H1 (cell line): ENCODE measurements at regions not wholly inside any gene's neighbourhood (a gene's known extent, or its start where the extent isn't known, plus 50 kb on each side); places are given as distances from the start of the nearest gene placed in this dataset.

Experiments used
- CTCF ChIA-PET: fragments of 300-600 bp; sonication (Branson Sonifier 250); formaldehyde crosslinking; loops from one replicate; lab custom pipeline; 2021; ENCODE audit not compliant: partially characterized antibody; lab: Charles Lee
- POLR2A ChIA-PET: fragments of 300-600 bp; sonication (Branson Sonifier 250); formaldehyde crosslinking; loops from one replicate; lab custom pipeline; 2021; ENCODE audit warnings: inconsistent platforms; ENCODE audit not compliant: partially characterized antibody; lab: Charles Lee
- DNase-seq, 2 experiments: peaks; one replicate each; pipeline versions ENCODE4 v3.0.0 to v3.0.0-alpha.2; 2010 to 2022; ENCODE audit warnings: low spot score in 2 of 2, low read depth in 1 of 2, mixed read lengths in 1 of 2
- FAIRE-seq: peaks from 2 replicates; lab custom pipeline; 2011; peaks lifted over from hg19 to GRCh38; lab: Jason Lieb, UNC
- H2AFZ ChIP-seq: 2 replicates; pipeline ENCODE4 v1.8.1; 2012; ENCODE audit warnings: low read length, inconsistent platforms
- H2AK5ac ChIP-seq: 2 replicates; pipeline ENCODE4 v1.6.1; 2013; ENCODE audit warnings: low read depth, low read length
- H2BK120ac ChIP-seq: replicated peaks from 2 replicates; pipeline ENCODE3; 2013; ENCODE audit warnings: low read depth, low read length, inconsistent platforms
- H2BK12ac ChIP-seq: 2 replicates; pipeline ENCODE4 v1.6.1; 2013; ENCODE audit warnings: low read depth, low read length
- H2BK15ac ChIP-seq: 2 replicates; pipeline ENCODE4 v1.6.1; 2013; ENCODE audit warnings: low read length
- H2BK20ac ChIP-seq: 2 replicates; pipeline ENCODE4 v1.6.1; 2013; ENCODE audit warnings: low read length
- H2BK5ac ChIP-seq: 2 replicates; pipeline ENCODE4 v1.6.1; 2013; ENCODE audit warnings: low read depth, low read length
- H3K14ac ChIP-seq: 2 replicates; pipeline ENCODE4 v1.6.1; 2013; ENCODE audit warnings: inconsistent platforms; ENCODE audit not compliant: insufficient read length
- H3K18ac ChIP-seq: 2 replicates; pipeline ENCODE4 v1.6.1; 2013; ENCODE audit warnings: low read length; ENCODE audit errors: extremely low read depth
- H3K23ac ChIP-seq: 2 replicates; pipeline ENCODE4 v1.6.1; 2013; ENCODE audit warnings: inconsistent platforms; ENCODE audit not compliant: insufficient read length
- H3K23me2 ChIP-seq: 2 replicates; pipeline ENCODE4 v1.6.1; 2013; ENCODE audit warnings: low read depth, low read length
- H3K27ac ChIP-seq: 2 replicates; pipeline ENCODE4 v1.6.1; 2011; ENCODE audit warnings: low read depth, low read length, inconsistent platforms
- H3K27me3 ChIP-seq, 4 experiments: replicated peaks in 1 of 4; 1 replicate in 1 of 4; 2 replicates in 3 of 4; pipeline versions ENCODE4 v1.6.1 to v1.8.1; 2011 to 2013; ENCODE audit warnings: low read length in 3 of 4, mild to moderate bottlenecking in 3 of 4, inconsistent platforms in 2 of 4, mixed read lengths in 2 of 4, moderate library complexity in 1 of 4; ENCODE audit not compliant: control insufficient read depth in 3 of 4, insufficient read depth in 3 of 4; ENCODE audit errors: extremely low read depth in 1 of 4
- H3K36me3 ChIP-seq, 4 experiments: 2 replicates each; pipeline versions ENCODE4 v1.6.1 to v1.8.1; 2011 to 2013; ENCODE audit warnings: mild to moderate bottlenecking in 4 of 4, low read length in 3 of 4, moderate library complexity in 2 of 4, control low read depth in 1 of 4, inconsistent platforms in 1 of 4; ENCODE audit not compliant: insufficient read depth in 4 of 4, control insufficient read depth in 2 of 4
- H3K4ac ChIP-seq: replicated peaks from 2 replicates; pipeline ENCODE3; 2013; ENCODE audit warnings: low read length, low read depth, mixed read lengths, inconsistent platforms; ENCODE audit not compliant: insufficient read length
- H3K4me1 ChIP-seq, 4 experiments: replicated peaks in 1 of 4; 1 replicate in 1 of 4; 2 replicates in 3 of 4; pipeline versions ENCODE4 v1.6.1 to v1.8.1; 2011 to 2013; ENCODE audit warnings: low read length in 3 of 4, inconsistent platforms in 2 of 4, mixed read lengths in 1 of 4; ENCODE audit not compliant: insufficient read depth in 4 of 4, control insufficient read depth in 3 of 4
- H3K4me2 ChIP-seq, 2 experiments: 2 replicates each; pipeline versions ENCODE4 v1.6.1 to v1.8.1; 2011 to 2013; ENCODE audit warnings: low read depth in 2 of 2, low read length in 2 of 2, control low read depth in 1 of 2, inconsistent platforms in 1 of 2, mild to moderate bottlenecking in 1 of 2; ENCODE audit not compliant: insufficient read depth in 1 of 2
- H3K4me3 ChIP-seq, 4 experiments: fragments of 200-600, 300-600 bp in 1 of 4; sonication (generic), shearing (Covaris generic), sonication (Bioruptor Twin) in 1 of 4; 2 replicates each; pipeline versions ENCODE4 v1.5.1 to v1.8.1; 2011 to 2016; ENCODE audit warnings: low read length in 4 of 4, low read depth in 3 of 4, control low read depth in 2 of 4, inconsistent platforms in 2 of 4, mild to moderate bottlenecking in 2 of 4, mixed read lengths in 1 of 4, moderate library complexity in 1 of 4; ENCODE audit not compliant: insufficient read depth in 2 of 4; ENCODE audit errors: extremely low read depth in 1 of 4
- H3K56ac ChIP-seq: replicated peaks from 2 replicates; pipeline ENCODE3; 2013; ENCODE audit warnings: low read depth, mild to moderate bottlenecking, mixed read lengths, low read length, inconsistent platforms; ENCODE audit not compliant: insufficient read length
- H3K79me1 ChIP-seq: 2 replicates; pipeline ENCODE4 v1.6.1; 2013; ENCODE audit warnings: low read depth, low read length, control low read depth
- H3K79me2 ChIP-seq, 2 experiments: 2 replicates each; pipeline versions ENCODE4 v1.6.1 to v1.8.1; 2012 to 2013; ENCODE audit warnings: low read length in 2 of 2, mild to moderate bottlenecking in 2 of 2, inconsistent platforms in 1 of 2; ENCODE audit not compliant: insufficient read depth in 2 of 2, control insufficient read depth in 1 of 2
- H3K9ac ChIP-seq, 4 experiments: replicated peaks in 1 of 4; 1 replicate in 1 of 4; 2 replicates in 3 of 4; pipeline versions ENCODE4 v1.6.1 to v1.8.1; 2011 to 2013; ENCODE audit warnings: low read depth in 3 of 4, low read length in 3 of 4, control low read depth in 2 of 4, mild to moderate bottlenecking in 2 of 4, moderate library complexity in 2 of 4, inconsistent platforms in 1 of 4; ENCODE audit errors: extremely low read depth in 1 of 4
- H3K9me3 ChIP-seq, 2 experiments: 2 replicates each; pipeline versions ENCODE4 v1.6.1 to v1.8.1; 2012 to 2013; ENCODE audit warnings: mild to moderate bottlenecking in 2 of 2, moderate library complexity in 2 of 2, control low read depth in 1 of 2, inconsistent platforms in 1 of 2, low read depth in 1 of 2, low read length in 1 of 2, mixed read lengths in 1 of 2; ENCODE audit not compliant: insufficient read depth in 2 of 2
- H4K20me1 ChIP-seq, 2 experiments: replicated peaks in 1 of 2; 2 replicates each; pipeline versions ENCODE3 to v1.8.1; 2011 to 2013; ENCODE audit warnings: inconsistent platforms in 2 of 2, low read length in 2 of 2, mild to moderate bottlenecking in 1 of 2; ENCODE audit not compliant: insufficient read depth in 2 of 2, control insufficient read depth in 1 of 2
- H4K5ac ChIP-seq: 2 replicates; pipeline ENCODE4 v1.6.1; 2013; ENCODE audit warnings: low read length, low read depth, mixed read lengths, inconsistent platforms; ENCODE audit not compliant: insufficient read length
- H4K8ac ChIP-seq: 2 replicates; pipeline ENCODE4 v1.8.0; 2013; ENCODE audit warnings: mild to moderate bottlenecking, moderate library complexity, low read length, inconsistent platforms; ENCODE audit not compliant: insufficient read depth; ENCODE audit errors: extremely low read depth
- H4K91ac ChIP-seq: replicated peaks from 2 replicates; pipeline ENCODE3; 2013; ENCODE audit warnings: low read length, mixed read lengths, inconsistent platforms; ENCODE audit not compliant: insufficient read length
- NANOG ChIP-seq: IDR thresholded peaks from 2 replicates; pipeline ENCODE4 v1.6.1; 2011; ENCODE audit warnings: low read length, low read depth, mild to moderate bottlenecking, inconsistent platforms; ENCODE audit not compliant: insufficient read depth, poor library complexity, severe bottlenecking
- SIRT6 ChIP-seq: IDR thresholded peaks from one replicate; pipeline ENCODE4 v1.7.1; 2012; ENCODE audit warnings: low read length, inconsistent platforms
- SRF ChIP-seq: IDR thresholded peaks from 2 replicates; pipeline ENCODE4 v1.6.1; 2011; ENCODE audit warnings: mild to moderate bottlenecking, low read depth, low read length, moderate library complexity
- YY1 ChIP-seq: IDR thresholded peaks from 2 replicates; pipeline ENCODE4 v1.6.1; 2011; ENCODE audit warnings: low read depth, mild to moderate bottlenecking, low read length
- WGBS, 2 experiments: shearing (Covaris generic) in 1 of 2; methylation state at CpG; one replicate each; pipeline versions ENCODE4 v1.1.6 to v1.1.7; 2013 to 2015; ENCODE audit warnings: low lambda C conversion rate in 2 of 2, mixed read lengths in 2 of 2, inconsistent platforms in 1 of 2, low coverage in 1 of 2, missing lambda C conversion rate in 1 of 2; ENCODE audit not compliant: insufficient replicate concordance in 2 of 2, insufficient coverage in 1 of 2, insufficient read length in 1 of 2; ENCODE audit errors: extremely low coverage in 1 of 2, missing lambda C conversion rate in 1 of 2; 5-methylcytosine and 5-hydroxymethylcytosine counted together
- TF ChIP-seq, protein P1 (sequence below): IDR thresholded peaks from 2 replicates; pipeline ENCODE4 v1.6.1; 2012; ENCODE audit warnings: inconsistent platforms
- TF ChIP-seq, protein P2 (sequence below): IDR thresholded peaks from 2 replicates; pipeline ENCODE4 v1.6.1; 2012; ENCODE audit warnings: inconsistent platforms

DNA sequence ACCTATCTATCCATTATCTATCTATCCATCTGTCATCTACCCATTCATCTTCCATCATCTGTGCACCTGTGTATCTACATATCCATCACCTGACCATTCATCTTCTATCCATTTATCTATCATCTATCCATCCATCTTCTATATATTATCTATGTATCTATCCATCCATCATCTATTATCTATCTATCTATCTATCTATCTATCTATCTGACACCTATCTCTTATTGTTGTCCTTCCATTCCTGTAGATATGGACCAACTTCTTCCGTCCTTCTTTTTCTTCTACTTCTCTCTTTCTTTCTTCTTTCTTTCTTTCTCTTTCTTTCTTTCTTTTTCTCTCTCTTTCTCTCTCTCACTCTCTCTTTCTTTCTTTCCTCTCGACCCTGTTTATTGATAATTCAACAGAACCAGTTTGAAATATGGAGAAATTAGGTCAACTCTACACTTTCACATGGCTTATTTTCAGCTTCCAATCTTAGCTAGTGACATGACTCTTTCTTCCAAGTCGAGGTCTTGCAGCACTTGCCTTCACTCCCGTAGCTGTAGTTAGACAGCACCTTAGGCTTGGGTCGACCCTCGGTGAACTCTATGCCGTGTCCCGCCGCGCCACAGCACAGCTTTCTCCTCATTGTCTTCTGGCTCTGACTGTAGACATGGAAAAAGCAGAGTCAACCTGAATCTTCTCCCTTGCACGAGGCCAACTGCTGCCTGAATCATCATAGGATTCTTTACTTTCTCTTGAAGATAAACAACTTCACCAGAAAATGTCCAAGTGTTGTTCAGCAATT, 110.4 kb upstream of the EXOC2 start:
- Histone ChIP-seq H3K4ac (no peak overlapping the region), H4K91ac (no peak overlapping the region), H4K8ac (no peak overlapping the region), H3K27me3 (no peaks in the 10 kb centered on the region; a peak in 1 of 7 replicates), H2BK12ac (no peak overlapping the region), H2BK120ac (no peak overlapping the region), H3K4me3 (no peak overlapping the region), H3K23ac (no peak overlapping the region), H3K18ac (no peak overlapping the region), H2AFZ (no peak overlapping the region), H3K79me1 (no peaks in the 10 kb centered on the region), H2BK15ac (no peak overlapping the region), H3K27ac (no peak overlapping the region), H3K14ac (no peak overlapping the region), H3K79me2 (no peaks in the 10 kb centered on the region), H3K4me1 (peaks cover 0 to 8% (median 2%) of the 10 kb centered on the region in 4 experiments; a peak in 1 of 7 replicates), H3K9me3 (no peaks in the 10 kb centered on the region; a peak in 1 of 4 replicates), H4K20me1 (no peaks in the 10 kb centered on the region), H3K56ac (no peak overlapping the region), H2BK5ac (no peak overlapping the region), H2AK5ac (no peak overlapping the region), H3K4me2 (no peak overlapping the region), H3K36me3 (no peaks in the 10 kb centered on the region), H2BK20ac (no peak overlapping the region), H3K9ac (no peak overlapping the region), H3K23me2 (no peaks in the 10 kb centered on the region), H4K5ac (no peak overlapping the region)
- ChIA-PET POLR2A (no interaction called here), CTCF (interaction anchor here (0.7 to 1.0 kb wide), 2 partner anchors 92 to 174 kb away, joined by 3 read pairs; no protein-coding TSS in a partner anchor)
- no peak for DNase-seq
- FAIRE-seq, result no peak
- 82% methylated on average over 11 of the region's 11 CpGs; no CpG with 5 or more reads in 1 of the 2 experiments for WGBS, 2 experiments
- TF ChIP-seq YY1 (no peak), NANOG (no peak), SRF (no peak), SIRT6 (no peak)
- TF ChIP-seq, protein P1, sequence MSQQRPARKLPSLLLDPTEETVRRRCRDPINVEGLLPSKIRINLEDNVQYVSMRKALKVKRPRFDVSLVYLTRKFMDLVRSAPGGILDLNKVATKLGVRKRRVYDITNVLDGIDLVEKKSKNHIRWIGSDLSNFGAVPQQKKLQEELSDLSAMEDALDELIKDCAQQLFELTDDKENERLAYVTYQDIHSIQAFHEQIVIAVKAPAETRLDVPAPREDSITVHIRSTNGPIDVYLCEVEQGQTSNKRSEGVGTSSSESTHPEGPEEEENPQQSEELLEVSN, result no peak
- TF ChIP-seq, protein P2, sequence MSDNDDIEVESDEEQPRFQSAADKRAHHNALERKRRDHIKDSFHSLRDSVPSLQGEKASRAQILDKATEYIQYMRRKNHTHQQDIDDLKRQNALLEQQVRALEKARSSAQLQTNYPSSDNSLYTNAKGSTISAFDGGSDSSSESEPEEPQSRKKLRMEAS, result no peak
